ENCODE measurements at regions not wholly inside any gene's neighbourhood (a gene's known extent, or its start where the extent isn't known, plus 50 kb on each side); places are given as distances from the start of the nearest gene placed in this dataset.
"Not testable (repeated sequence)": the region's sequence is repeated elsewhere in the genome, so short reads cannot be mapped to it uniquely, and the experiment has no call there.

GRCh38 chr10:3636356-3637181 lies 148.4 kb downstream of the KLF6 start:
- Mint-ChIP-seq H3K36me3 (no peaks in the 10 kb centered on the region), H3K4me3 (no peak overlapping the region), H3K27ac (no peak overlapping the region), H3K9me3 (ENCODE audit: low read depth) (no peaks in the 10 kb centered on the region), H3K4me1 (ENCODE audit: low read depth) (no peaks in the 10 kb centered on the region), H3K27me3 (peaks cover 2% of the 10 kb centered on the region)

- H3K4me3 Mint-ChIP-seq = no peak overlapping the region
- H3K36me3 Mint-ChIP-seq = no peaks in the 10 kb centered on the region
- no peak overlapping the region for H3K27ac Mint-ChIP-seq
- H3K27me3 Mint-ChIP-seq = peaks cover 5% of the 10 kb centered on the region
- H3K4me1 Mint-ChIP-seq (ENCODE audit: low read depth) = no peaks in the 10 kb centered on the region
- H3K9me3 Mint-ChIP-seq (ENCODE audit: low read depth) = no peaks in the 10 kb centered on the region
Measured at GRCh38 chr10:3635697-3636096, 149.3 kb downstream of the KLF6 start.

GRCh38 chr10:3635211-3635671 lies 149.8 kb downstream of the KLF6 start:
- H3K27me3 Mint-ChIP-seq = peaks cover 5% of the 10 kb centered on the region
- H3K9me3 Mint-ChIP-seq (ENCODE audit: low read depth) = no peaks in the 10 kb centered on the region
- no peaks in the 10 kb centered on the region for H3K36me3 Mint-ChIP-seq
- H3K27ac Mint-ChIP-seq = no peak overlapping the region
- H3K4me3 Mint-ChIP-seq = no peak overlapping the region
- no peaks in the 10 kb centered on the region for H3K4me1 Mint-ChIP-seq (ENCODE audit: low read depth)

GRCh38 chr10:3634646-3635045 lies 150.4 kb downstream of the KLF6 start:
- H3K27ac Mint-ChIP-seq; H3K27me3 Mint-ChIP-seq; H3K4me3 Mint-ChIP-seq; H3K9me3 Mint-ChIP-seq (ENCODE audit: low read depth); H3K4me1 Mint-ChIP-seq (ENCODE audit: low read depth); H3K36me3 Mint-ChIP-seq: not testable (repeated sequence)

GRCh38 chr10:3631701-3632330 lies 153.2 kb downstream of the KLF6 start:
- Mint-ChIP-seq H3K4me1 (ENCODE audit: low read depth) (no peaks in the 10 kb centered on the region), H3K4me3 (no peak overlapping the region), H3K27ac (no peak overlapping the region), H3K36me3 (no peaks in the 10 kb centered on the region), H3K9me3 (ENCODE audit: low read depth) (no peaks in the 10 kb centered on the region), H3K27me3 (peaks cover 5% of the 10 kb centered on the region)

- Mint-ChIP-seq H3K36me3 (no peaks in the 10 kb centered on the region), H3K27ac (no peak overlapping the region), H3K4me1 (ENCODE audit: low read depth) (no peaks in the 10 kb centered on the region), H3K27me3 (peaks cover 5% of the 10 kb centered on the region), H3K4me3 (no peak overlapping the region), H3K9me3 (ENCODE audit: low read depth) (no peaks in the 10 kb centered on the region)
Measured at GRCh38 chr10:3631291-3631690, 153.7 kb downstream of the KLF6 start.

GRCh38 chr10:3625959-3626751 lies 158.9 kb downstream of the KLF6 start:
- no peaks in the 10 kb centered on the region for H3K36me3 Mint-ChIP-seq

GRCh38 chr10:3624367-3624766 lies 160.6 kb downstream of the KLF6 start:
- Mint-ChIP-seq H3K27ac (no peak overlapping the region), H3K27me3 (peaks cover 4% of the 10 kb centered on the region), H3K36me3 (peaks cover 3% of the 10 kb centered on the region), H3K9me3 (ENCODE audit: low read depth) (peaks cover 4% of the 10 kb centered on the region), H3K4me3 (no peak overlapping the region), H3K4me1 (ENCODE audit: low read depth) (peaks cover 15% of the 10 kb centered on the region)

More at GRCh38 chr10:3625959-3626751, 158.9 kb downstream of the KLF6 start:
- Mint-ChIP-seq H3K9me3 (ENCODE audit: low read depth) (no peaks in the 10 kb centered on the region), H3K4me3 (no peak overlapping the region), H3K27ac (no peak overlapping the region), H3K27me3 (peaks cover 6% of the 10 kb centered on the region), H3K4me1 (ENCODE audit: low read depth) (peaks cover 15% of the 10 kb centered on the region)

GRCh38 chr10:3623746-3624145 lies 161.3 kb downstream of the KLF6 start:
- H3K9me3 Mint-ChIP-seq (ENCODE audit: low read depth) = peaks cover 4% of the 10 kb centered on the region
- peaks cover 4% of the 10 kb centered on the region for H3K27me3 Mint-ChIP-seq
- H3K4me1 Mint-ChIP-seq (ENCODE audit: low read depth) = peaks cover 15% of the 10 kb centered on the region
- H3K27ac Mint-ChIP-seq = no peak overlapping the region
- peaks cover 3% of the 10 kb centered on the region for H3K36me3 Mint-ChIP-seq
- no peak overlapping the region for H3K4me3 Mint-ChIP-seq

- Mint-ChIP-seq H3K27ac (peak overlapping the region; percentile 86), H3K27me3 (peaks cover 4% of the 10 kb centered on the region), H3K4me1 (ENCODE audit: low read depth) (peaks cover 15% of the 10 kb centered on the region), H3K9me3 (ENCODE audit: low read depth) (peaks cover 4% of the 10 kb centered on the region), H3K4me3 (no peak overlapping the region), H3K36me3 (peaks cover 3% of the 10 kb centered on the region)
Measured at GRCh38 chr10:3622845-3623621, 162.0 kb downstream of the KLF6 start.

GRCh38 chr10:3622427-3622826 lies 162.6 kb downstream of the KLF6 start:
- Mint-ChIP-seq H3K36me3 (peaks cover 3% of the 10 kb centered on the region), H3K27ac (peak overlapping the region; percentile 86), H3K4me3 (no peak overlapping the region), H3K27me3 (peaks cover 4% of the 10 kb centered on the region), H3K9me3 (ENCODE audit: low read depth) (peaks cover 4% of the 10 kb centered on the region), H3K4me1 (ENCODE audit: low read depth) (peaks cover 15% of the 10 kb centered on the region)

GRCh38 chr10:3620818-3621217 lies 164.2 kb downstream of the KLF6 start:
- Mint-ChIP-seq H3K27me3 (peaks cover 3% of the 10 kb centered on the region), H3K27ac (no peak overlapping the region), H3K9me3 (ENCODE audit: low read depth) (peaks cover 4% of the 10 kb centered on the region), H3K36me3 (peaks cover 3% of the 10 kb centered on the region), H3K4me1 (ENCODE audit: low read depth) (peaks cover 15% of the 10 kb centered on the region), H3K4me3 (no peak overlapping the region)

- no peak overlapping the region for H3K4me3 Mint-ChIP-seq
- peaks cover 4% of the 10 kb centered on the region for H3K9me3 Mint-ChIP-seq (ENCODE audit: low read depth)
- H3K4me1 Mint-ChIP-seq (ENCODE audit: low read depth) = peaks cover 15% of the 10 kb centered on the region
- H3K27ac Mint-ChIP-seq = no peak overlapping the region
- peaks cover 3% of the 10 kb centered on the region for H3K36me3 Mint-ChIP-seq
- H3K27me3 Mint-ChIP-seq = no peaks in the 10 kb centered on the region
Measured at GRCh38 chr10:3619241-3619640, 165.8 kb downstream of the KLF6 start.

- Mint-ChIP-seq H3K9me3 (ENCODE audit: low read depth) (peaks cover 9% of the 10 kb centered on the region), H3K36me3 (peaks cover 7% of the 10 kb centered on the region), H3K27ac (no peak overlapping the region)
Measured at GRCh38 chr10:3616880-3617279, 168.1 kb downstream of the KLF6 start.

More at GRCh38 chr10:3616880-3617279, 168.1 kb downstream of the KLF6 start:
- Mint-ChIP-seq H3K4me3 (no peak overlapping the region), H3K4me1 (ENCODE audit: low read depth) (no peaks in the 10 kb centered on the region), H3K27me3 (no peaks in the 10 kb centered on the region)

All from activated naive CD8-positive, alpha-beta T cell (primary cell).